ENCODE measurements at regions not wholly inside any gene's neighbourhood (a gene's known extent, or its start where the extent isn't known, plus 50 kb on each side); places are given as distances from the start of the nearest gene placed in this dataset.

DNA sequence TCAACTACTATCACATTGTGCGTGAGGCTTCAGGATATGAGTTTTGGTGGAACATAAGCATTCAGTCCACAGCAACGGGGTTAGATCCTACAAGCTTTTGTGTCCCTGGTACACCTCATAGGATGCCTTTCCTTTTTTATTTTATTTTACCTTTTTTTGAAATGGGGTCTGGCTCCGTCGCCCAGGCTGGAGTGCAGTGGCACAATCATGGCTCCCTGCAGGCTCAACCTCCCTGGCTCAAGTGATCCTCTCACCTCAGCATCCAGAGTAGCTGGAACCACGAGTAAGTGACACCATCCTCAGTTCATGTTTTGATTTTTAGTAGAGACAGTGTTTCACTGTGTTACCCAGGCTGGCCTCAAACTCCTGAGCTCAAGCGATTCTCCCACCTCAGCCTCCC is 86.0 kb upstream of the RAI14 start:
- DNase-seq, result no peak

DNA sequence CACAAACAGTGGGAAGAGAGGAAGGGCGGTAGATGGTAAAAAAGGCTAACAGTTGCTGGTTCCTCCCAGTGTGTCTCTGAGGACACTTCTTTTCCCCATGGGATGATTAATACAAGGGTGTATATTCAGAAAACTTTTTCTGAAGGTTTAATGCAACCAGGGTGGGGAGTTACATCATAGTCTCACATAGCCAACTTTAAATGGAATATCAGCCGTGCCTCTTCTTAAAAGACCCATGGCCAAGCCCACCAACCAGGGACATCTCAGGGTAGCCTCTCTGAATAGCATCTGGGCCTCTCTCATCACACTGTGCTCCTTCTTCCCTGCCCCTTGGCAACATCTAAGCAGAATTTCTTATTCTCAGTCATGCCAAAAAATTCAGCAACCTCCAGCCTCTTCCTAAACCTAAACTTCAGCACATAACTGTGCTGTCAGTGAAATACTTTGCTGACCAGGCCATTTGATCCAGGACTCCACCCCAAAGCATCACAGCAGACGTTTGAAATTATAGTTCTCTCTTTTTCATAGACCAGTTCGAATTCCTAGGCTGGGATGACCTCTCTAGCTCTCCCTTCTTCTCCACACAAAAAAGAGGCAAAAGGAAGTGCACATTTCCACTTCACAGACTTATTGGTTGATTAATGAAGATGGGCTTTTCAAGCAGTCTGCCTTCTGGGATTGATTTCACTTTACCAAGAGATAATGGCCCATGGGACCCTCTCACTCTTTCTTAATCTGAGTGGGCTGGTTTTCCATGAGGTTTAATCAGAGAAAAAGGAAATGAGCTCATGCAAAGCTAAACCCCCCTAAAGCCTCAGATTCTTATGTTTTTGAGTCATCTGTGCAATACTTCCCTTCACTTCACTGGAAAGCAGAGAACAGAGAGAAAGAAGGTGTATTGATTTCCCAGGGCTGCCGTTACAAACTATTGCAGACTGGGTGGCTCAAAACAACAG is 85.1 kb upstream of the RAI14 start:
- no peak for DNase-seq

DNA sequence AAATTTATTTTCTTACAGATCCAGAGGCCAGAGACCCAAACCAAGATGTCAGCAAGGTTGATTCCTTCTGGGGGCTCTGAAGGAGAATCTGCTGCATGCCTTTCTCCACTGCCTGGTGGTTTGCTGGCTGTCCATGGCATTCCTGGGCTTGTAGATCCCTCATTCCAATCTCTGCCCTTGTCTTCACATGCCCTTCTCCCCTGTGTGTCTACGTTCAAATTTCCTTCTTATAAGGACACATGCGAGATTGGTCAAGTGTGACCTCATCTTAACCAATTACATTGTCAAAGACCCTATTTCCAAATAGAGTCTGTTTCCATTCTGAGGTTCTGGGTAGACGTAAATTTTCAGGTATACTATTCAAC is 84.5 kb upstream of the RAI14 start:
- DNase-seq, result no peak

DNA sequence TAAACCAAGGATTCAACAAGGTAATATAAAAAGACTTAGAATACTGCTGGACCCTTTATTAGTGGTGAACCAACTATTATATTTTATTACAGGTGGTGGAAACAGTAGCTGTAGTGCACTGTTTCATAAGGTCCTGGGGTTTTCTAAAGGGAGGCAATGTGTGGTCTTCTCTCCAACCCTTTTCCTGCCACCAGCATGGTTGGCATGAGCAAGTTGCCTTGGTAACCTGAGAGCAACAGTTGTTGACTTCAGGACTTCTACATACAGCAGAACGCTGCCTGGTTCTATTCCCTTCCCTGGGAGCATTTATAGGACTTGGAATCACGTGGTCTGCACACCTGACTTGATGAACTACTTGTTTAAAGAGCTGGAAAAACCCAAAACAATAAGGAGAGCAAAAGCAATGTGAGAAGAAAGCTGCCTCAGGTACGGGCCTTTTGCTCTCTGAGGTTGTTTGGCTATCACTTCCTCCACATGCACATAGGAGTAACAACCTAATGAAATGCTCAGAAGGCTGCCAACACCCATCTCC is 81.1 kb upstream of the RAI14 start:
- no peak for DNase-seq

DNA sequence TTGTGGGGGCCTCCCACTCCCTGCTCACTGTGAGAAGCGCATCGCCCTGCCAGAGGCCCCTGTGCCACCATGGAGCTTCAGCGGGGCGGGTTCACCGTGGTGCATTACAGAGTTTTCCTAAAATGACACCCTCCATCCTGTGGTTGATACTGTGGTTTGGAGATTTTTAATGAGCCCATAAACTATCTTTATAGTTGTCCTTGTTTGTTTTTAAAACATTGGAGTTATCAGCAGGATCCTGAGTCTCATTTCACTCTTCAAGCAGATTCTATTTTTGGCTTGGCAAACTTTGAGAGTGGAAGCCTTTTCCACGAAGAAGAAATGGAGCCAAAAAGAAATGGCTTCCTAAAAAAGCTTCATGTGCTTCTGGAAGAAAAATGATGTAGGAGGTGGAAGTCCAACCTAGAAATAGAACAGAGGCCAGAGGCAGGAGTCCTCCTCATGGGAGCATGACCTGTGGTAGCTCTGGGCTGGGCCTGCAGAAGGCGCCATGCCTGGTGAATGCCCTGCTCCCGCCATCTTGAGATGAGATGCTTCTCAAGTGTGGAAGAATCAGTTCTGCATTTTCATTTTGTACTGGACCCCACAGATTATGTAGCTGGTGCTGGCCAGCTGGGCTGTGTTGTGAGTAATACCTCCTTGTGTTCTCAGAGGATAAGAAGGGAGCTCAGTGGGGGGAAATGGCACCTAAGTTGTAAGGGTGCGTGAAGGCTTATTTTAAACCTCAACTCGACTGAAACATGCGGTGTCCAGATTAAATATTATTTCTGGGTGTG is 79.0 kb upstream of the RAI14 start:
- no peak for DNase-seq

DNA sequence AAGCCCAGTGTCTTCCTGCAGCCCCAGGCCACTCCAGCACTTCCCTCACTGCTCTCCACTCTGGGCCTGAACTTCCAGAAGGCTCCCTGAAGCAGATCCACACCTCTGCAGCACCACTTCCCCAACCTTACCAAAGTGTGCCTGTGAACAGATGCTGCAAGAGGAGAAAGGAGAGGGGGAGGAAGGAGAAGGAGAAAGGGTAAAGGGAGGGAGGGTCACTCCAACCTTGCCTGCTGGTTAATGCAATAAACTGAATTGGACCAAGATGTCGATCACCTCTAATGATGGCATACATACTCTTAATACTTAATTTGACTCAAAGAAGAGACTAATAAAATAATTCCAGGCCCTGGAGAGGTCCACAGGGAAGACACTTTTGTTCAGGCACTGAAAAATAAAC is 77.2 kb upstream of the RAI14 start:
- no peak for DNase-seq

DNA sequence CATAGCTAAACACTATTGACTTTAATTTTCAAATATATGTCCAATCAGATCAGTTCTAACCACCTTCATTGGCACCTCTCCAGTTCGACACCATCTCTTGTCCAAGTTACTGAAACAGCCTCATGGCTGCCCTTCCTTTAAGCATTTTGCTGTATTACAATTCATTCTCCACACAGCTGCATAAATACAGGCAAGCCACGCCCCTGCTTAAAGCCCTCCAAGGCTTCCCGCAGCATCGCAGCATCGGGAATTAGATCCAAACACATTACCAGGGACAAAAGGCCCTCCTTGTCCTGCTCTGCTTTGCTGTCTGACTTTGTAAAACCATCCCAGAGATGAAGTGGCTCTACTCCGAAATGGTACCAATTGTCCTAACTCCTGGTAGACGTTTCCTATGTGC is 75.1 kb upstream of the RAI14 start:
- DNase-seq, result no peak

DNA sequence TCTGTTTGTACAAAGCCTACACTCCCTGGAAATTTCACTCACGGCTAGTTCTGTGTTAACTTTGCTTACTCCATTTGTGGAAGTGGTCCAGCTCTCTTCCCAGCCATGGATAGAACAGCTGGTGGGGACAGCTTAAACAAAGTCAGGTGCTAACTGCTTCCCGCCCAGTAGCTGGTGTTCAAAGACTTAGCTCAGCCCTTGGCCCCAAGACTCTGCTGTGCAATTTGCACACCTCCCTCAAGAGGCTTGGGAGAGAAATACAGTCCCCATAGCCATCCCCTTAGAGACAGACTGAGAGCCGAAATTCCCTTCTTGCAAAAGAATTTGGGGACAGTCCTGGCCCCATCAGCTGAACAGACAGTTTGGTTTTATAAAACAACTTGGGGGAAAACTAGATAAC is 73.8 kb upstream of the RAI14 start:
- no peak for DNase-seq

DNA sequence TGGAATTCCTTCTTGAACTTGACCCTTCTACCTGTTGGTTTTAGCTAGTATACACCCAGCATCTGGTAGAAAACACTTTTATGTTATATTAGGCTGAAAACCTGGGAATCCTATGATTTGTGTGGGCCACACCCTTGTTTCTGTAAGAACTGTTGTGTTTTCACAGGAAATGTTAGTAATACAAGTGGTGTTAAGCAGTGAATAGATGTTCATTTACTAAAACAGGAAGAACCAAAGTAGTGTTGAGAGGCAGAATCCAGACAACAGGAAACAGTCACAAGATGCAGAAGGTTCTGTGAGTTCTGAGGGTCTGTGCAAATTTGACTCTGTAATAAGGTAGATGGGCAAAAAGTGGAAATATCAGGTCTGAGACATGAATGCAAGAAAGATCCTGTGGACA is 73.0 kb upstream of the RAI14 start:
- DNase-seq, result no peak

DNA sequence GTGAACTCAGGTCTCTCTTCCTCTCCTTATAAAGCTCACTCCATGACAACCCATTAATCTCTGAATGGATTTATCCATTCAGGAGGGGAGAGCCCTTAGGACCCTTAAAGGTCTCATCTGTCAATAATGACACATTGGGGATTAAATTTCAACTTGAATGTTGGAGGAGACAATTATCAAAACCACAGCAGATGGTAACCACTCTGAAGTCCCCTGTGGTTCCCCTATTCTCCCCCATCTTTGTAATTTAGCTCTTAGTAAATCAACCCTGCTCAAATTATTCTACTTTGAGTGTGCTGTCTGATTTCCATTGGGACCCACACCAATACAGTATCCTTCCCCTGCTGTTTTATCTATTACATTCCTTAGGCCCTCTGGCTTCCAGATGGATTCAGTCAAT is 72.0 kb upstream of the RAI14 start:
- DNase-seq, result no peak

DNA sequence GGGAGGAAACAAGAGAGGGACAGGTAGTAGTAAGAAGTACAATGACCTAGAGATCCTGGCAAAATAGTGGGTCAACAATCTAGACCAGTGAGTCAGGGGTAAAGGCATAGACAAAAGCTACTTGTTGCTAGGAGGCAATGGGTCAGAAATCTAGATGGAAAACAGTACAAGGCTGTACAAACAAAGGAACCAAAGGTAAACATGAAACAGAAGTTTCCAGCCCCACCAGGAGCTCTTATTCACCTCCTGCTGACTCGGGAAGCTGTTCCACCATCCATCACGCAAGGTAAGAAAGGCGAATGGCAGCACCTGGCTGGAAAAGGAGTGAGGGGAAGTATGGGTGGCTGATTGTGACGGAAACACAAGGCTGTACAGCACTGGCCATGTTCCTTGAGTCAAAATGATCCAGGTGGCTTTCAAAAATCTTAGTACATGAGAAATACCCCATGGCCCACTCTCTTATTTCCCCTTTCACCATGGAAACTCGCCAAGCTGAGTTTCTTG is 70.5 kb upstream of the RAI14 start:
- DNase-seq, result no peak

DNA sequence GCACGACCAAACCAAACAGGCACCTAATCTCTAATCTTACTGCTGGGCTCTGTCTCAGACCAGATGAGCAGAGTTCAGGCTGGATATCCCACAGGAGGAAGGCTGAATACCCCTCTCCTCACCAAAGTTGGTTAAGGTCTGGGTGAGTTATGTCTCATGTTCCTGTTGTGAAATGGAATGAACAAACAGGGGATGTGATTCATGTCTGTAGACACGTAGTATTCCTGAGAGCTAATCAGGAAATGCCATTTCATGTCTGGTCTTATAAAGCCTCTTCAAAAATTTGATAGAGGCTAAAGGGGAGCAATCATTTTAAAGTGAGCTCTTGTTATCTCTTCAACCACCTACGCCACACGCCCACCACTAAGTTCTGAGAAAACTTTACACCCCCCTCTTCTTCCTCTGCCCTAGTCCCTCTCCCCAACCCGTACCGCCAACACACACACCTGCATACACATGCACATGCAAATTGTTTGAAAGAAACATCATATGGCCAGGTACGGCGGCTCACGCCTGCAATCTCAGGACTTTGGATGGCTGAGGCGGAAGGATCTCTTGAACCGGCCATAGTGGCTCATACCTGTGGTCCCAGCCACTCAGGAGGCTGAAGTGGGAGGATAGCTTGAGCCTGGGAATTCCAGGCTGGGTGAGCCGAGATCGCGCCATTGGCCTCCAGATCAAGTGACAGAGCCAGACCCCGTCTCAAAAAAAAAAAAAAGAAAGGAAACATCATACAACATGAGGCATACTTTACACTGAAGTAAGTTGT is 69.8 kb upstream of the RAI14 start:
- DNase-seq, result no peak

DNA sequence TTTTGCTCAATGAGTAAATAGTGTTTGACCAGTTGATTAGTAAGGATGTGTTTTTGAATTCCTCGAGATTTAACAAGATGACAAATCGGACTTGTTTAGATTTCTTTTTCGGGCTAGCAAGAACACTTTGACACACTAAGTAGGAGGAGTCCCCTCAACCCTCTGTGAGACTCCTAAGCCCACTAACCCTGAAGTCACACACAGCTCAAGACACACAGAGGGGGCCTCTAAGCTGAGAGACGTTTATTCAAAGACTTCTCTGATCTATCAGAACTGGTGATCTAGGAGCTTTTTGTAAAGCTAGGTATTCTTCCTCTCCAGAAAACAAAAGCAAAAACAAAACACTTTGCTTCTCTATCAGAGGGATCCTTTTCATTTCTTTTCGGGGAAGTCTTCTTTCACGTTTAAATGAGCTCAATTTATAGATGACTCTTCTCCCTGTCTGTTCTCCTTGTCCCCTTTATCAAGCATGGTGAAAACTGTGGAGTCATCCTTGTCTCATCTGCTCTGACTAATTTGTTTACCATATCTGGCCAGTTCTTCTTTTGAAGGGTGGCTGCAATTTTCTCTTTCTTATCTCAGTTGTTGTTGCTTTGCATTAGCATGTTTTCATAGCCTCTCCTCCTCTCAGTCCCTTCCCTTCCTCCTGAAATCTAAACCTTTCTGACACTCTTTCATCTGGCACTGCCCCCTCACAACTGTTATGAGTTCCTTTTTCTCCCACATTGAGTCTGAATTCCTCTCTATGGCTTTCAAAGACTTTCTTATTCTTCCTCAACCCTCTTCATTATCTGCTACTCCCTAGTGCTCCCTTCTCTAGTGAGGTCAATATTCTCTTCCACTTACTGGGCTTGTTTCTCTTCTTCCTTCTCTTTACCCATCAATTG is 68.5 kb upstream of the RAI14 start:
- no peak for DNase-seq

DNA sequence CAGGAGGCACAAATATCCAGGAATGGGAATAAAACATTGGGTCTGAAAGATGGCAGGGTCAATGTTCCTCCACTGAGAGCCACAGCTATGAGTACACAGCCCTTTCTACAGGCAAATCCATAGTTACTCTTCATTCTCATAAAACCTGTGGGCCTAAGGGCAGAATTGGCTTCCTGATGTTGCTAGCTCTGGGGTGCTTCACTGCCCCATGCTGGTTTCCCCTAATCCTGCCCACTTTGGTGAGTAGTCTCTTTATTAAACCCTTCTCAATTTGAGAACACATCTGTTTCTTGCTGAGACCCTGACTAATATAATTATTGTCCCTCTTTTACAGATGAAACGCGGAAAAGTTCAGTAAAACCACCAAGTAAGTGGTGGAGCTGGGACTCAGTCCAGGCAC is 66.3 kb upstream of the RAI14 start:
- DNase-seq, result no peak

DNA sequence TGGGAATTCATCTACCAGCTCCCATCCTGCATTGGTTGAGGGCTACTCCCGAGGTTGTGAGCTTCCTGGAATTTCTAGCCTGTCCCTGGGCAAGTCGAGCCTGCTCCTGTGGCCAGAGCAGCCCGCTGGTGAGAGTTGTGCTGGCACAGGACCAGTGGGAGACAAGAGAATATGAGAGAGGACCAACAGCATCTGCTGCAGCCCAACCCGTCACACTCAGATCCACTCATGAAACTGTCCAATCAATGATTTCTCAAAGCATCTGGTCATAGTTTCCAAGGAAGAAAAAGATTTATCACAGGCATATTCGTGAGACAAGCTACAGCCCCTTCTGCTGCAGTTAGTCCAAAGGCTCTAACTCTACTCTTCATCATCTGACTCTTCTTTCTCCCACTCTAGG is 64.4 kb upstream of the RAI14 start:
- no peak for DNase-seq

DNA sequence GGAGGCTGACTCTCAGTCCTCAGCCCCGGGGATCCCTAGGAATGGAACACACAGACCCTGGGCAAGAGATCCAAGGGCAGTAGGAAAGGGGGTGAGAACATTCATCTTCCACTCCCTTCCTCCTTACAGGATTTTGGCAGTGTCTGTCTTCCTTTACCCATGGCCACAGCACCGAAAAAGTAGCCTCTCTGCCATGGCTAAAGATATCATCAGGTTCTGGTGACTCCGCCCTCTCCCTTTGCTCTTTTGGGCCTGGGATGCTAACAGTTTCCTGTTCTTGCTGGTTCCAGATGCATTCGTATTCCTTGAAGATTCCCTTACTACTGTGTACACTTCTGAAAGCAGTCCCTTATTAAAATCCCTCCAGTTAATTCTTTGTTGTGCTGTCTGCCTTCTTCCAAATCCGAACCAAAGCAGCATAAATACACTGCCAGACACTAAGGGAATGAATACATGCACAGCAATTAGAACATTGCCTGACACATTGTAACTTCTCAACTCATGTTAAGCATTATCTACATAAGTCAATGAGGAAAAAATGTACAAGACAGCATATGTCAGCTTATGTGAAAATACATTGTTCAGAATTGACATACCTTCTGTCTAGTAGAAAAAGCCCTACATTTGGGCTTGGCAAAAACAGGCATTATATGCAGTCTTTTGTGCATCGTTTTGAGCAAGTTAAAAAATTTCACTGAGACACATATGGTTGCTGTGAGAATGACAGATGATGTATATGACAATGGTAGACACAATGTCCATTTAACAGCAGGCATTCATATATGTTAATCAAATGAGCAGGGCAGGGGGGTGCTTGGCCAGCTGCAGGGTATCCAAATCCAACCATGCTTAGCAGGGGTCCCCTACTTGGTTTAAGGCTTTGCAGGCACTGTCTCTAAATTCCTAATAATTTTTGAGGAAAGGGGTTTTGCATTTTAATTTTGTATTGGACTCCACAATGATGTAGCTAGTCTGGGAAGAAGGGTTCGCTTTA is 58.8 kb upstream of the RAI14 start:
- DNase-seq, result no peak

DNA sequence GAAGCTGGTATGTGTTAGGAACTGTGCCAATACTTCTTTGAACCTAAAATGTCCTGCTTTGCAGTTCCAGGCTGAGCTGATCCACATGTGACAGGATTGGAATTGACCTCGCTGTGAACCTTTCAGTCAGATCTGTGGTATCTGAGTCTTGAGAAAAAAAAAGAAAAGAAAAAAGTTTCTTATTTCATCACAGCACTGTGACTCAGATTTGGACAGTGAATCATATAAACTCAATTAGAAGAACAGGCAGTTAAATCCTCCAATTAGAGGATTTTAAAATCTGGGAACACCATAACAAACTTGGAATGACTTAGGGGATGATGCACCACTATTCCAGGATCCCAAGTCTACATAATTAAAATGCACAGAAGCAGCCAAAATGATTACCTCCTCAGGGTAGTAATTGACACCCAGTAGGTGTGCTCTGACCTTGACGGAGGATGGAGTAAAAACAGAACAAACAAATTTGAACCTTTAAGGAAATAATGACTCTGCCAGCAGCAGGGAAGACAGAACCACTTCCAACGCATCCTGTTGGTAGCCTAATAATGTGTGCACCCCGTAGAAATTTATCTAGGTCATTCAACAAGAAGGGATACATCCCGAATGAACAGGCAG is 57.8 kb upstream of the RAI14 start:
- no peak for DNase-seq

DNA sequence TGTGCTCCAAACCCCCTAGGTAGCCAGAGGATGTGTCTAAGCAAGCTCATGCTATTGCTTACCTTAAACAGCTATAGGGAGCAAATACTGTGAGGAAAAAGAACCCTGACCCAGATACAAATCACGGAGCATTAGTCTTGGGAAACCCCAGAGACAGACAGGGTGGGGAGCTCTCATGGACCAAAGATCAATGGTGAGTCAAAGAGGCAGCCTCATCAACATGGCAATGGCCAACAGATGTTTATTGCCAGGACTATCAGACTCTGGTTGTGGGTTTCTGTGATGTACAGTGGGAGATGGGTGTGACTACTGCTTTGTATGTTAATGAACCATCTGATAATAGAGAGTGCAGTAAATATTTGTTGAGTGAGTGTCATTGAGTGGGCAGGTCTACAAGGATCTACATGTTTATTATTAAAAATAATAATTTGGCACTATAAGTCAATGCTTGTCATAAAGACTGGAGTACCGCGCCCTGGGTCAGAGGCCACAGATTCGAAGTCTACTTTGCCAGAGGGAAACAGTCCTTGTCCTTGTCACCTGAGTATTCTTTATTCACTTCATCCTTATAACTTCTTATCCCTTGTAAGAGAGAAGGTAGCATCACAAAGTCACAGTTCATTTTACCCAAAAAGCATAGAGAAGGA is 56.5 kb upstream of the RAI14 start:
- DNase-seq, result no peak

DNA sequence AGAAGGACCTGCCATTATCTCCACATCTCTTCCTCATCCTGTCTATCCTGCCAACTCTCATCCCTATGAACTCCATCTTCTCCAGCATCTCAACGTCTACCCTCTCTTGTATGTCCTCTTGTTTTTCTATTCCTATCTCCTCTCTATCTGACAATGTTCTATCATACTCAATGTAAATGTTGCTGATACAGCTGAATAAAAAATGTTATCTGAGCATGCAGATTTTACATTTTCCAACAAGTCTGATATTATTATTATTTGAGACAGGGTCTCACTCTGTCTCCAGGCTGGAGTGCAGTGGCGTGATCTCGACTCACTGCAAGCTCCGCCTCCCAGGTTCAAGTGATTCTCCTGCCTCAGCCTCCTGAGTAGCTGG is 56.0 kb upstream of the RAI14 start:
- no peak for DNase-seq

DNA sequence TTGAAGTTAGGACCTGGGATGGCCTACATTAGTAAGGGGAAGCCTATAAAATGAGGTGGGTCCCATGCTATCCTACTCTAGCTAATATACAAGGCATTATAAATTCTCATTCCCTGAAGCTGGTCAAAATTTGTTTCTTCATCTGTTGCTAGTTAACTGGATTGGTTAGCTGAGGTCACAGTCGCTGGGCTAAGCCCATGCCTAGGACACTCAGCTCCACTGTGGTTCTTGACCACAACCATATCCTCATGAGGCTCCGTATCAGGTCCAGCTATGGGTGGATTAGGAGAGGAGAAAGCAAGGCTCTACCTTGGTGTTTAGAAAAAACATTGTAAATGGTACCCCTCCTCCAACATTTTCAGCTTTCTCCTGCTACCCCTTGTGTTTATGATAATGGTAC is 52.8 kb upstream of the RAI14 start:
- DNase-seq, result no peak
